Duodenal mucosa (tissue), 2 donors: ENCODE measurements at regions not wholly inside any gene's neighbourhood (a gene's known extent, or its start where the extent isn't known, plus 50 kb on each side); places are given as distances from the start of the nearest gene placed in this dataset.

ENCODE experiments used
- H3K27ac ChIP-seq: one replicate; pipeline ENCODE4 v1.7.0; 2013; ENCODE audit warnings: low read depth, low read length
- H3K27me3 ChIP-seq, 2 donors: one replicate each; pipeline ENCODE4 v1.7.0; 2013; ENCODE audit warnings: low read length in 2 of 2, control low read depth in 1 of 2; ENCODE audit not compliant: insufficient read depth in 2 of 2, control insufficient read depth in 1 of 2
- H3K36me3 ChIP-seq, 2 donors: one replicate each; pipeline ENCODE4 v1.7.0; 2013; ENCODE audit warnings: low read length in 2 of 2, control low read depth in 1 of 2; ENCODE audit not compliant: insufficient read depth in 2 of 2, control insufficient read depth in 1 of 2
- H3K4me1 ChIP-seq, 2 donors: one replicate each; pipeline ENCODE4 v1.7.0; 2013; ENCODE audit warnings: low read length in 2 of 2, control low read depth in 1 of 2; ENCODE audit not compliant: insufficient read depth in 2 of 2, control insufficient read depth in 1 of 2
- H3K4me3 ChIP-seq, 2 donors: one replicate each; pipeline ENCODE4 v1.7.0; 2013; ENCODE audit warnings: low read length in 2 of 2, low read depth in 1 of 2
- H3K9ac ChIP-seq, 2 donors: one replicate each; pipeline ENCODE4 v1.7.0; 2013; ENCODE audit warnings: low read length in 2 of 2, low read depth in 1 of 2
- H3K9me3 ChIP-seq, 2 donors: one replicate each; pipeline ENCODE4 v1.7.0; 2013; ENCODE audit warnings: low read length in 2 of 2, control low read depth in 1 of 2; ENCODE audit not compliant: control insufficient read depth in 1 of 2

DNA sequence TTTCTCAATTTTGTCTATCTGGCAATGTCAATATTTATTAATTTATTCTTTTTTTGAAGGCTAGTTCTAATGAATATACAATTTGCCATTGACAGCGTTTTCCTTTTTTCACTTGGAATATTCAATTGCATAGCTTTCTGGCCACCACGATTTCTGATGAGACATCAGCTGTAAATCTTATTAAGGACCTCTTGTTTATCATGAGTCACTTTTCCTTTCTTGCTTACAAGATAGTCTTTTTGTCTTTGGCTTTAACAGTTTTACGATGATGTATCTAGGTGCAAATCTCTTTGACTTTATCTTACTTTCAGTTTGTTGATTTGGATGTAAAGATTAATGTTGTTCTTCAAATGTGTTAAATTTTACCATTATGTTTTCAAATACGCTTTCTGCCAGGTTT lies 991.6 kb upstream of the SLC10A2 start:
- no peak overlapping the region for H3K4me3 ChIP-seq
- H3K27me3 ChIP-seq: no peaks in the 10 kb centered on the region
- H3K9ac ChIP-seq: no peak overlapping the region
- H3K36me3 ChIP-seq: no peaks in the 10 kb centered on the region
- H3K9me3 ChIP-seq: no peaks in the 10 kb centered on the region
- H3K27ac ChIP-seq: no peak overlapping the region
- no peaks in the 10 kb centered on the region for H3K4me1 ChIP-seq

DNA sequence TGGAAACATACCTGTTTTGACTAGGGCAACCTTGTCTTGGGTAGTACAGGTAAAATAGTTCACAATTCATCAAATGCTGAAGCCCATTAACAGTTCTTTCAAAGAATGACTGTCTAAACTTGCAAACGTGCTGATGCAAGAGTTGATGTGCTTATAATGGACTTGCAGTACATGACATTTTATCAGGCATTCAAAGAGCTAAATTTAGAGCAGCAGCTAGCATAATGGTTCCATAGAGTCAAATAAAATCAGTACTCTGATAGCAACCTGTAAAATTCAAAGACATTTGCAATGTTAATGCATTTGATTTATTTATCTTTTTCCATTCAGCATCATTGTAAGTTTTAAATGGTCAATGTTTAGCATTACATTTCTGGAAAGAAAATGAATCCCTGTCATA lies 979.7 kb upstream of the SLC10A2 start:
- Histone ChIP-seq H3K4me3 (no peak overlapping the region), H3K9ac (no peak overlapping the region), H3K9me3 (no peaks in the 10 kb centered on the region), H3K36me3 (no peaks in the 10 kb centered on the region), H3K4me1 (no peaks in the 10 kb centered on the region), H3K27me3 (no peaks in the 10 kb centered on the region), H3K27ac (no peak overlapping the region)

DNA sequence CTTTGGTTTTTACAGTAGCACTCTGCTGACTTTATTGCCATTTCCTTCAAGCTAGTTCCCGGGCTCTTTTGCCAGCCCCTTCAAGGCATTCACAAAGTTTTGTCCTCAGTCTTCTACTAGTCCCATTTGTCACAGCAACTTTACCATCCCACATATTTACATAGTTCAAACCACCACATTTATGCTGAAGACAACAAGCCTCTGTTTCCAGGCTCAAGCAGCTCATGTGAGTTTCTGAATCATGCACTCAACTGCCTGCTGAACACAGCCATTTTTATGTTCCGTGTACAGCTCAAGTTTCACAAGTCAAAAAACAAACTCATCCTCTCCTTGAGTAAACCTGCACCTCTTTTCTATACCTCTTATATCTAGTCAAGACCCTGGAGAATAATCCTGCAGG lies 977.0 kb upstream of the SLC10A2 start:
- H3K27ac ChIP-seq: no peak overlapping the region
- H3K36me3 ChIP-seq: no peaks in the 10 kb centered on the region
- no peaks in the 10 kb centered on the region for H3K4me1 ChIP-seq
- no peaks in the 10 kb centered on the region for H3K27me3 ChIP-seq
- peaks cover 0 to 3% of the 10 kb centered on the region in 2 donors for H3K9me3 ChIP-seq
- no peak overlapping the region for H3K4me3 ChIP-seq
- H3K9ac ChIP-seq: no peak overlapping the region

DNA sequence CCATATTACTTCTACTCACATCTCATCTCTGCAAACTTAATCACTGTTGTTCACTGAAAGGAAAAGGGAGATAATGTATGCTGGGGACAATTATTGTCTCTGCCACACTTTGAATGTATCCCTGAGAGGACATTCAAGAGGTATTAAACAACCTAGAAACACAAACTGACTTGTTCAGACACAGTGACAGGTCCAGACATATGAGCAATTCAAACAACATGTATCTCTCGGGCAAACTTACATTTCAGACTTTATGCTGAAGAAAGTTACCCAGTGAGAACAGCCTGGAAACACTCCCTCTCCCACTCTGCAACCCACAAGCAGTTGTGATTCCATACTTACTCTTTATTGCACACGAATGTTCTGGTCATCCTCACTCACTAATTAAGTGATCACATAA lies 968.7 kb upstream of the SLC10A2 start:
- Histone ChIP-seq H3K27me3 (no peaks in the 10 kb centered on the region), H3K27ac (no peak overlapping the region), H3K9me3 (no peaks in the 10 kb centered on the region)

DNA sequence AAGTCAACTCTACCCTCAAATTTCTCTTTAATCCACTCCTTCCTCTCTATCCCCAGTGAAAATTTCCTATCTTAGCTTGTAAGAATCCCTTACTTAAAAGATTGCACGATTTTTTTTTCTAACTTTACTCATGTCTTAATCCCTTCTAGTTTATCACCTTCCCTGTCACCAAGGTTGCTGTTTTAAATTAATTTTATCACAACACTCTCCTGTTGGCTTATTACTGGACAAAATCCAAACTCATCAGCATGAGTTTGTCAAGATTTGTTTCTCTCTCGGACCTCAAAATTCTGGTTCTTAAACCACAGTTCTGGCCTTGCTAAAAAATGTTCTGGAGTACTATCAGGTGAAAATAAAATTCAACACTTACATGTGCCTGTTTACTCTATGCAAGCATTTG lies 959.1 kb upstream of the SLC10A2 start:
- Histone ChIP-seq H3K9me3 (no peaks in the 10 kb centered on the region), H3K27ac (no peak overlapping the region), H3K4me3 (no peak overlapping the region), H3K4me1 (no peaks in the 10 kb centered on the region), H3K36me3 (no peaks in the 10 kb centered on the region), H3K27me3 (no peaks in the 10 kb centered on the region), H3K9ac (no peak overlapping the region)

More for the DNA sequence above, 968.7 kb upstream of the SLC10A2 start:
- H3K9ac ChIP-seq: no peak overlapping the region
- H3K4me3 ChIP-seq: no peak overlapping the region
- no peaks in the 10 kb centered on the region for H3K4me1 ChIP-seq
- H3K36me3 ChIP-seq: no peaks in the 10 kb centered on the region

DNA sequence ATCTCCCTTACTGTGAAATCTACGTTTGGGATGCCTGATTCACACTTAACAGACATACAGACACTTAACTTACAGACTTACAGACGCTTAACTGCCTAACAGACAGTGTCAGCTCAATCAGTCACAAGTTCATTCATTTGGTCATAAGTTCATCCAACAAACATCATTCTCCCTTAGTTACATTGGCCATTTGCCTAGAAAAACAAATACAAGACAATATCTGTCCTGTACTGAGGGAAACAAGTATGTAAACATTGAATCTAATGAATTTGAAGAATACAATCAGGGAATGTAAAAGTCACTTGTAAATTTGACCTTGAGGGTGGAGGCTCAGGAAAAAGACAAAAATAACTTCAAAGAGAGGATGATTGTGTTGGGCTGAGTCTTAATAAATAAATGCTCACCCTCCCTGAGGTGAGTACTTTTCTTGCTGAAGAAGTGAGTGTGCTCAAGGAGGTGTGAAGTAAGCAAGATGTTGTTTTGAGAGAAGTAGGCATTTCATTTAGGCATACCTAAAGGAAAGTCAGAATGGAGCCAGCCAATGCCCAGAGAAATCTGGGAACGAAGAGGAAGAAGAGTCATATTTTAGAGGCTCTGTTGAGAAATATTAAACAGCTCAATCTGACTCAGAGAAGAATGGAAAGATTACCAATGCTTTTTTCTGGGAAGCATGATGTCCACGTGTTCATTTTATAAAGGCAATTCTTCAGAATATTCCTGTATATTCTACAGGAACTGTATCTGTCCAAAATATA lies 958.4 kb upstream of the SLC10A2 start:
- Histone ChIP-seq H3K27ac (no peak overlapping the region), H3K27me3 (no peaks in the 10 kb centered on the region), H3K4me1 (no peaks in the 10 kb centered on the region), H3K9ac (no peak overlapping the region), H3K36me3 (no peaks in the 10 kb centered on the region), H3K4me3 (no peak overlapping the region), H3K9me3 (no peaks in the 10 kb centered on the region)

DNA sequence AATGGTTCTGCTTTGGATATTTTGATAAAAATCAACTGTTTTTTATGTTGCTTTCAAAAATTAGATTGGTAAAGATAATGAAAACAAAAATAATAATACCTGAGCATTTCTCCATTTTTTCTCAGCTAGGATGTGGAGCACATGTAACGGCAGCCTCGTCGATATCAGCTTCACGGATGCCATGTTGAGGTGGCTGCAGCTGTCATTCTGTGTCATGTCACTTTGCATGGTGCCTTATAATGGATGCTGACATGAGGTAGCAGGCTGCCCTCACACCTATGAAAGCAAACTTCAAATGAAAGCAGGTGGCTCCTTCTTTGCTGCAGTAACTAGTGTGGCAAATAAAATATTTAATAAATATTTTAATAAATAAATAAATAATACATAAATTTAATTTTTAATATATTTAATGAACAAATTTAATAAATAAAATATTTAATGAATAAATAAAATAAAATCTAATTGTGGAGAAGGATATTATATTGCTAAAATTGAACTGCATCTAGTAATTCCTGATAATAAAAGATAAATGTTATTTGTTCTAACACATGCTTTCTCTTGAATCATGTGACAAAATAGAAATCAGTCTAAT lies 955.7 kb upstream of the SLC10A2 start:
- Histone ChIP-seq H3K27ac (no peak overlapping the region), H3K36me3 (no peaks in the 10 kb centered on the region), H3K4me1 (no peaks in the 10 kb centered on the region), H3K9ac (no peak overlapping the region), H3K4me3 (no peak overlapping the region), H3K27me3 (no peaks in the 10 kb centered on the region), H3K9me3 (no peaks in the 10 kb centered on the region)

DNA sequence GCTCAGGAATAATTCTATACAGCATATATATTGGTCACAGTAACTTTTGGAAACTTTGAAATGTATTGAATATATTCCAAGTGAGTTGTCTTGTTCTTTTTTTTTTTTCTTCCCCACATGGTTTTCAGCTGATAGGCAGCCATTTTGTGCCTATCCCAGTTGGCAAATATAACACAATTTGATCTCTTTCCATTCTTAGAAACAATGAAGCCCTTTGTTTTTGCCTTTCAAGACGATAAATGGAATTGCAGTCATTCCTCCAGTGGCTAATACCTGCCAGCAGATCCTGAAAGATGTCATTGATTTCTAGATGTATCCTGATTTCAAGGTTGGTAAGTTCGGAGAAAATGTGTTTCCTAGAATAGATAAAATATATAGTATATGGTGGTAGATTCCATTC lies 951.1 kb upstream of the SLC10A2 start:
- Histone ChIP-seq H3K9ac (no peak overlapping the region), H3K27me3 (no peaks in the 10 kb centered on the region), H3K4me1 (no peaks in the 10 kb centered on the region), H3K4me3 (no peak overlapping the region), H3K27ac (no peak overlapping the region), H3K36me3 (no peaks in the 10 kb centered on the region), H3K9me3 (no peaks in the 10 kb centered on the region)

DNA sequence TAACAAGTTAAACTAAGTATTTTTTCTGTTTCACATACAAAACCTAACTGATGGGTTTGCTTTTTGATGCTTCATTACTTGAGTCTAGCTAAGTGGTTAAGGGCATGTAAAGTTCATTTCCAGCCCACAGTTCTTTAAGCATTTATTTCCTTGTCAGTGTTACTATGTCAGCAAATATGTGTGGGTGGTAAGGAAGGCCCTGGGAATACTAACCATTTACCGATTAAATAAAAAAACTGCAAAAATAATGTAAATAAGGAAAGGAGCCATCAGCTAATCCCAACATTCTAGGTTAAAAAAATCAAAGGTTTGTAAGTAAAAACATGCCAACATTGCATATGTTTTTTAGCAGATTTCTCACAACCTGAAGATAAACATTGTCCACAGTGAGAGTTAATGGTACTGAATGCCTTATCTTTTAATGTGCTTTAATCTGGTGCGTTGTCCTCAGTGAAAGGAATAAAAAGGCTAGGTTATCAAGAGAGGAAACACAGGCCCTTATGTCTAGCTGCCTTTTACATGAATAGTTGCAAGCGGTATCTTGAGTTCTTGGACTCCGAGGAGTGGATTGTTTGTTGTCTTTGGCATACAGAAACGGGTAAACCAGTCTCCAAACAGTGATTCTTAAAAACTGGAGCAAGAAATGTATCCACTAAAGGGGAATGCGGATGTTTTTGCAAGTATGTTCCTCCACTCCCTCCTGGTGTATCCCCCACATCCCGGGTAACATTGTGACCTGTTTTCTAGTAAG lies 949.6 kb upstream of the SLC10A2 start:
- H3K9me3 ChIP-seq: no peaks in the 10 kb centered on the region
- no peak overlapping the region for H3K27ac ChIP-seq
- no peak overlapping the region for H3K9ac ChIP-seq
- no peaks in the 10 kb centered on the region for H3K36me3 ChIP-seq
- H3K4me1 ChIP-seq: no peaks in the 10 kb centered on the region
- H3K4me3 ChIP-seq: no peak overlapping the region
- no peaks in the 10 kb centered on the region for H3K27me3 ChIP-seq
